ENCODE measurements at regions not wholly inside any gene's neighbourhood (a gene's known extent, or its start where the extent isn't known, plus 50 kb on each side); places are given as distances from the start of the nearest gene placed in this dataset.

DNA sequence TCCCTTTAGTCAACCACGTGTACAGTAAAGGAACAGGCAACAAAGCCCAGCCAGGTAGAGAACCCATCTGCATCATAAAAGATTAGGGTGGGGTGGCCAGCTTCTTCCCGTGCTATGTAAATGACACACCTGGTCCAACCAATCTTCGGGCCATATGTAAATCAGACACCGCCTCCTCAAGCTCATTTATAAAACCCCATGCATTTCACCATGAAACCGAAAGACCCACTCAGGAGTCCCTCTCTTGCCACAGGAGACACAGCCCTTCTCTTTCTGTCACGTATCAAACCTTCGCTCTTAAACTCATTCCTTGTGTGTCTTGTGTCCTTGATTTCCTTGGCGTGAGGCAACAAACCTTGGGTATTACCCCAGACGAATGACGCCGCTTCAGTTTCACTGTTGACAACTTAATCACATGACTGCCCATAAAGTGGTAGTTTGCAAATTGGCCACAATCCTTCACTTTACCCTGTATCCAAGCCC, 59.8 kb upstream of the TBPL2 start:
- DNase-seq (ENCODE audit: low read depth in 2 of 2), result no peak

DNA sequence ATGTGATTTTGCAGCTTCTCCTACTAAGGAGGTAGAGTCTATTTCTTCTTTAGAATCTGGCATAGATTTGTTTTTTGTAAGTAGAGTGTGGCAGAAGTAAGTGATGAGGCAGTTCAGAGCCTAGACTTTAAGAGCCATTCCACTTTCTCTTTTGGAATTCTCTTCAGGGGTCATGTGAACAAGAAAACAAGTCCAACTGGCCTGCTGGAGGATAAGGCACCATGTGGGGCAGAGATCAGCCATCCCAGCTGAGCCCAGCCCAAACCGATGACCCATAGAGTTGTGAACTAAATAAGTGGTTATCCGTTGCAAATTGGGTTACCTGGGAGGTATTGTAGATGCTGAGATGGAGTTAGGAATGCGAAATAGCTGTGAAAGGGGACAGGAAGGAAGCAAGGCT, 60.3 kb upstream of the TBPL2 start:
- DNase-seq (ENCODE audit: low read depth in 2 of 2), result no peak

DNA sequence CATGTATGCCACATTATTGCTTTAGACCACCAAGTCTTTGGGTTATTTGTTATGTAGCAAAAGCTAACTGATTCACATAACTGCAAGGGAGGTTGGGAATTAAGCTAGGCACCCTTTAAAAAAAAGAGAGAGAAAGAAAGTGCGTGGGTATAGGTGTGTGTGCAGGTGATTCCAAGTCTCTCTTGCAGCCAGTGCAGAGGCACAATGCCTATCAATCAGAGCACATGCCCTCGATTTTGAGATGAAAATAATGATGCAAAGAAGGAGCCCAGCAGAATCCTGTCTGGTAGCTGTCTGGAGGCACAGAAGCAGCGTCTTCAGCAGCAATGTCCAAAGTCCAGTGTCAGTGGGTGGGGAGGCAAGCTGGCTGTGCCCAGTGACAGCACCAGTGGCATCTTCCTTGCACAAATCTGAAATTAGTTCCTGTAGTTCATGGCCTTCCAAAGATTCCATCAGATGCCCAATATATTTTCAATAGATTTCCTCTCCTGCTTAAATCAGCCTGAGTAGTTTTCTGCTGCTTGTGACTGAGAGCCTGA, 62.4 kb upstream of the TBPL2 start:
- DNase-seq (ENCODE audit: low read depth in 2 of 2), result no peak

DNA sequence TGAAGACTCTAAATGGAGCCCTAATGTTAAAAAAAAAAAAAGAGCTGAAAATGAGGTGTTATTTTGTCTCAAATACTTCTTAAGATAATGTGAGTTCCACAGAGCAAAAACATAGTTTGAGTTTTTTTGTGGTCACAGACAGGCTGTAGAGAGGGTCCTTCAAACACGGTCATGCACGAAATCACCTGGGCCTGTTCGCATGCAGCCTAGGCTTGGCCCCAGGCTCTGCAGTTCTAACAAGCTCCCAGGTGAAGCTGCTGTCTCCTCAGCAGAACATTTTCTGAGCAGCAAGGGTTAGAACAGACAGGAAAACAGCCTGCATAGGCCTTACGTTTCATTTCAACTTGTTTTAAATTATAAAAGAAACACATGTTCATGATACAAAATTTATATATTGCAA, 65.4 kb upstream of the TBPL2 start:
- no peak for DNase-seq (ENCODE audit: low read depth in 2 of 2)

DNA sequence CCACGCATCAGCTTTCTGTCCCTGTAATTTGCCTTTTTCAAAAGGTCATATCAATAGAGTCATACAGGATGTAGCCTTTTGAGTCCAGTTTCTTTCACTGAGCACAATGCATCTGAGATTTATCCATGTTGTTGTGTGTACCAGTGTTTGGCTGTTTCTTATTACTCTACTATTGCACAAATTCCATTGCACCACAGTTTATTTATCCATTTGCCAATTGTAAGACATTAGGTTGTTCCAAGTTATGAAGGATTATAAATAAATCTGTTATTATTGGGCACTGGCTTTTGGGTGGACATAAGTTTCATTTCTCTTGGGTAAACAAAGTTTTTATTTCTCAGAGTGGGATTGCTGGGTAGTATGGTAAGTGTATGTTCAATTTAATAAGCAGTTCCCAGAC, 68.3 kb upstream of the TBPL2 start:
- DNase-seq (ENCODE audit: low read depth in 2 of 2), result no peak

DNA sequence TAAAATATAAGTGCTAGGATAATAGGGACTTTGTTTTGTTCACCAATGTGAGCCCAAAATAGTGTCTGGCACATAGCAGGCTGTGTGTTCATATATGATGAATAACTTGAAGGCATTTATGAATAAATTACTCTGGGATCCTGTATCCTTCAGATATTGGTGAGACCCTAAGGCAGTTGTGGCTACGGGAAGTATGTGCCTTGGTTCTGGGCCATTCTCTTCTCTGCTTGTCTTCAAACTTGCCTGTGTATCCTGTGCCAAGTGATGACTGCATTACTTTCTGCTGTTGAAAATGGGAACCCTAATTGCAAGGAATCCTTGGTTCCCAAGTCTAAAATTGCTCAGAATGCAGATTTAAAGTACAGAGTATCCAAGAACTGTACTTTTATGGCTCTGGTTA, 67.6 kb upstream of the KTN1 start:
- no peak for DNase-seq (ENCODE audit: low read depth in 2 of 2)

DNA sequence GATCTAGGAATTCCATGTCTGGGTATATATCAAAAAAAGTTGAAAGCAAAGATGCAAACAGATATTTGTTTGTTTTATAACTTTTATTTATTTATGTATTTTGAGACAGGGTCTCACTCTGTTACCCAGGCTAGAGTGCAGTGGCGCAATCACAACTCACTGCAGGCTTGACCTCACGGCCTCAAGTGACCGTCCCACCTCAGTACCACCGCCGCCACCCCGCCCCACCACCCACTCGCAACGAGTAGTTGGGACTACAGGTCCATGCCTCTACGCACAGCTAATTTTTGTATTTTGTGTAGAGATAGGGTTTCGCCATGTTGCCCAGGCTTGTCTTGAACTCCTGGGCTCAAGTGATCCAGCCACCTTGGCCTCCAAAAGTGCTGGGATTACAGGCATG, 66.5 kb upstream of the KTN1 start:
- DNase-seq (ENCODE audit: low read depth in 2 of 2), result no peak

DNA sequence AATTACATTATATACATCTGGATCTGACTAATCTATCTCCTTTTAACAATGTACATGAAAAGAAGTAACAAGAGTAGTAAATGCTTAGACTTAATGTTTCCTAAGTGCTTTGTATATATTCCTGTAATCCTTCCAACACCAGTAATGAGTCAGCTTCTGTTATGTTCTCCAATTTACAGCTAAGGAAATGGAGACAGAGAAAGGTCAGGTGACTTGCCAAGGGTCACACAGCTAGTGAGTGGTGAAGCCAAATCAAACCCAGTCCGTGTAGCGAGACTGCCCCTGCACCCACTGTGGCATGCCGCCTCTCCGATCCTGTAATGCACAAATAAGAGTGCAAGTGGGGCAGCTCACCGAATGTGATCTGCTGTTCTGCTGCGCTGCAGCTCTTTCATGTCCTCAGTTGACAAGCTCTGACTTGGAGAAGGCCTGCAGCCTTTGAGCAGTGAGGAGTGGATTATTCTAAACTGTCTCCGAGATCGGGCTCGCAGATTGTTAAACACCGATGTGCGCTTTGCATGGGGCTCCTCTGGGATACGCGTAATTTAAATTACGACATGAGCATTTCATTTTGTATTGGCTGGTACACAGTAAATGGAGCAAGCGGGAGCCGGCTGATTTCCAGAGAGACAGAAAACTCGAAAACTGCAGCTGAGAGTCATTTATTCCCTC, 65.1 kb upstream of the KTN1 start:
- peak; percentile 76 to 77 for DNase-seq (ENCODE audit: low read depth in 2 of 2)

DNA sequence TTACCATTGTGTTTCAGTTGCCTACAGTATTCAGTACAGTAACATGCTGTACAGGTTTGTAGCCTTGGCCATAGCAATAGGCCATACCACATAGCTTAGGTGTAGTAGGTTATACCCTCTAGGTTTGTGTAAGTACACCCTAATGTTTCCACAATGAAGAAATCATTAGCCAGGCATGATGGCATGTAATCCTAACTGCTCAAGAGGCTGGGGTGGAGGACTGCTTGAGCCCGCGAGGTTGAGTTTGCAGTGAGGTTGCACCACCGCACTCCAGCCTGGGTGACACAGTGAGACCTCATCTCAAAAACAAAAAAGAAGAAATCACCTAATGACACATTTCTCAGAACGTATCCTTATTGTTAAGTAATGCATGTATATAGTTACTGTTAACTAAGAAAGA, 63.2 kb upstream of the KTN1 start:
- DNase-seq (ENCODE audit: low read depth in 2 of 2), result no peak

DNA sequence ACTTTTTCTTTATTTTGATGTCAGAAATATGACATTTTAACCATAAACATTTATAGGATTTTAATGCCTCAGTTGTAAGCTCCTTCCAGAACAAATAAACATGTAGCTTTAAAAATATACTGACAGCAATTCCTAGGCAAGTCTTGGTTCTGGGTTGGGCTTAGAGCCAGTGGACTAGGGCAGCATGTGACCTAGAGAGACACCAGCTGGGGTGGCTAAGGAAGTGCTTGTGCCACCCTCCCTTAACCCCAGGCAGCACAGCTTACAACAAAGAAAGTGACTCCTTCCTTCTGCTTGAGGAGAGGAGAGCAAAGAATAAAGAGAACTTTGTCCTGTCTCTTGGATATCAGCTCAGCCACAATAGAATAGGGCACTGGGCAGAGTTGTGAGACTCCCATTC, 61.6 kb upstream of the KTN1 start:
- DNase-seq (ENCODE audit: low read depth in 2 of 2), result no peak

DNA sequence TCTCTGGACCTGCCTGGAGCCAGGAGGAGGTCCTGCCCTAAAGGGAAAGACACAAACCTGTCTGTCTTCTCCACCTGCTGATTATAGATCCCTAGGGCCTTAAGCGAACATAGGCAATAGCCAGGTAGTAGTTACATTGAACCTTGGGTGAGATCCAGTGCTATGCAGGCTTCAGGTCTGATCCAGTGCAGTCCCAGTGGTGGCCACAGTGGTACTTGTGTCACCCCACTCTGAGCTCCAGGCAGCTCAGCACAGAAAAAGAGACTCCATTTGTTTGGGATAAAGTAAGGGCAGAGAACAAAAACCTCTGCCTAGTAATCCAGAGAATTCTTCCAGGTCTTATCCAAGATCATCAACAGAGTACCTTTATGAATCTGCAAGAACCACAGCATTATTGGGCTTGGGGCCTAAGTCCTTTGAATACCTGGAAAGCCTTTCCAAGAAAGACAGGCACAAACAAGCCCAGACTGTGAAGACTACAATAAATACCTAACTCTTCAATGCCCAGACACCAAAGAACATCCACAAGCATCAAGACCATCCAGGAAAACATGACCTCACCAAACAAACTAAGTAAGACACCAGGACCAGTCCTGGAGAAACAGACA, 60.4 kb upstream of the KTN1 start:
- no peak for DNase-seq (ENCODE audit: low read depth in 2 of 2)

DNA sequence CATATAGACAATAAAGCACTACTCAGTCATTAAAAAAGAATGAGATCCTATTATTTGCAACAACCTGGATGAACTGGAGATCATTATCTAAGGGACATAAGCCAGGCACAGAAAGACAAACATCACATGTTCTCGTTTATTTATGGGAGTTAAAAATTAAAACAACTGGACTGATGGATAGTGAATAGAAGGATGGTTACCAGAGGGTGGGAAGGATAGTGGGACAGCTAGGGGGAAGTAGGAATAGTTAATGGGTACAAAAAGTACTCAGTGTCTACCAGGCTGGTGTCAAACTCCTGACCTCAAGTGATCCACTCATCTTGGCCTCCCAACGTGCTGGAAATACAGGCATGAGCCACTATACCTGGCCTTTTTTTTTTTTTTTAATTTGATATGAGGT, 56.7 kb upstream of the KTN1 start:
- DNase-seq (ENCODE audit: low read depth in 2 of 2), result no peak

Data from fibroblast of skin of left quadriceps (primary cell).